ENCODE measurements at regions not wholly inside any gene's neighbourhood (a gene's known extent, or its start where the extent isn't known, plus 50 kb on each side); places are given as distances from the start of the nearest gene placed in this dataset.

DNA sequence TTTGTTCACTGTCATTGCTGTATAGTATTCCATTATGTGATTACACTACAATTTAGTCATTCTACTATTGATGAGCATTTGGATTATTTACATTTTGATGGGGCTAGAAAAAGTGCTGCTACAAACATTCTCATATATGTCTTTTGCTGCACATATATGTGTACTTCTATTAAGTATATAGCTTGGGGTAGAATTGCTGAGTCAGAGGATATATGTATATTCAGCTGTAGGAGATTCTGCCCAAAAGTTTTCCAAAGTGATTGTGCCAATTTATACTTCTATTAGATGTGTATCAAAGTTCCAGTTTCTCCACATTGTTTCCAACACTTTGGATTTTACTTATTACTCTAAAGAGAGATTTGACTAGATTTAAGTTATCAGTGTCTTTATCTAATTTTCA is 101.7 kb upstream of the UGP2 start (continued):
- TF ChIP-seq EZH2phosphoT487 (IDR thresholded peaks at IDR 0.05; ENCODE audit: borderline replicate concordance, low read depth) (no peak), FOXJ3 (CRISPR knock-in tag; IDR thresholded peaks at IDR 0.05) (no peak), POLR2AphosphoS5 (IDR thresholded peaks at IDR 0.05; ENCODE audit: low read depth, low read length) (no peak), GABPA (IDR thresholded peaks at IDR 0.05; ENCODE audit: low read depth) (no peak)

DNA sequence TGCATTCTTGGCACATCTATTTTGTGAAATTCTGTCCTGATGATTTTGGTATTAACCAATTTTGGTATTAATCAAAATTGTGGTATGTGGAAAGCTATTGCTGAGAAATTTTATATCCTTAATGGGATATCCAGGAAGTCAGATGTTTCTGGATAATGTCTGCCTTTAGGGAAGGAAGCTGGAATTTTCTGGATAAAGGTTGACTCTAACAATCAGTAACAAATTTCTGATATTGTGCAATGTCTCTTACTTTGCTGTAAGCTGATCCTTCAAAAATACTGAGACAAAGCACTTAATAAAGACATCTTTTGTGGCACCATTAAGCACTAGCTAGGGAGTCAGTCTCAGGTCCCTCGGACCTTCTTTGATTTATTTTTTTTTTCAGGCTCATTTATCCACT is 100.8 kb upstream of the UGP2 start:
- Histone ChIP-seq H3K9me2 (no peaks in the 10 kb centered on the region), H3K4me3 (ENCODE audit: low read depth in 2 of 2, low read length in 1 of 2) (no peak overlapping the region), H3K4me1 (ENCODE audit: control insufficient read depth in 1 of 2, insufficient read depth in 2 of 2, low read depth in 1 of 2, low read length in 1 of 2) (peaks cover 33 to 45% of the 10 kb centered on the region in 2 experiments), H3K36me3 (replicated peaks in 1 of 2; ENCODE audit: control insufficient read depth in 1 of 2, insufficient read depth in 2 of 2, low read length in 1 of 2) (no peaks in the 10 kb centered on the region), H3K79me2 (ENCODE audit: insufficient read depth) (no peaks in the 10 kb centered on the region), H3K9ac (no peak overlapping the region), H3K27ac (ENCODE audit: low read depth in 2 of 2, low read length in 1 of 2) (peak overlapping the region; percentile 25 to 77; a peak in 2 of 4 replicates), H3K27me3 (ENCODE audit: insufficient read depth) (no peaks in the 10 kb centered on the region), H3F3A (replicated peaks; ENCODE audit: insufficient read depth) (peaks cover 28% of the 10 kb centered on the region), H2AFZ (ENCODE audit: low read depth) (no peak overlapping the region), H3K4me2 (no peak overlapping the region), H3K9me3 (no peaks in the 10 kb centered on the region), H4K20me1 (ENCODE audit: insufficient read depth) (no peaks in the 10 kb centered on the region)
- DNase-seq: no peak
- WGBS (ENCODE audit: low lambda C conversion rate): 65% methylated on average over 1 of the region's 1 CpG
- TF ChIP-seq, protein P1, sequence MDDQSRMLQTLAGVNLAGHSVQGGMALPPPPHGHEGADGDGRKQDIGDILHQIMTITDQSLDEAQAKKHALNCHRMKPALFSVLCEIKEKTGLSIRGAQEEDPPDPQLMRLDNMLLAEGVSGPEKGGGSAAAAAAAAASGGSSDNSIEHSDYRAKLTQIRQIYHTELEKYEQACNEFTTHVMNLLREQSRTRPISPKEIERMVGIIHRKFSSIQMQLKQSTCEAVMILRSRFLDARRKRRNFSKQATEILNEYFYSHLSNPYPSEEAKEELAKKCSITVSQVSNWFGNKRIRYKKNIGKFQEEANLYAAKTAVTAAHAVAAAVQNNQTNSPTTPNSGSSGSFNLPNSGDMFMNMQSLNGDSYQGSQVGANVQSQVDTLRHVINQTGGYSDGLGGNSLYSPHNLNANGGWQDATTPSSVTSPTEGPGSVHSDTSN (IDR thresholded peaks at IDR 0.05): peak; percentile 25; the same call in 1 of the 2 replicates
- TF ChIP-seq, protein P2, sequence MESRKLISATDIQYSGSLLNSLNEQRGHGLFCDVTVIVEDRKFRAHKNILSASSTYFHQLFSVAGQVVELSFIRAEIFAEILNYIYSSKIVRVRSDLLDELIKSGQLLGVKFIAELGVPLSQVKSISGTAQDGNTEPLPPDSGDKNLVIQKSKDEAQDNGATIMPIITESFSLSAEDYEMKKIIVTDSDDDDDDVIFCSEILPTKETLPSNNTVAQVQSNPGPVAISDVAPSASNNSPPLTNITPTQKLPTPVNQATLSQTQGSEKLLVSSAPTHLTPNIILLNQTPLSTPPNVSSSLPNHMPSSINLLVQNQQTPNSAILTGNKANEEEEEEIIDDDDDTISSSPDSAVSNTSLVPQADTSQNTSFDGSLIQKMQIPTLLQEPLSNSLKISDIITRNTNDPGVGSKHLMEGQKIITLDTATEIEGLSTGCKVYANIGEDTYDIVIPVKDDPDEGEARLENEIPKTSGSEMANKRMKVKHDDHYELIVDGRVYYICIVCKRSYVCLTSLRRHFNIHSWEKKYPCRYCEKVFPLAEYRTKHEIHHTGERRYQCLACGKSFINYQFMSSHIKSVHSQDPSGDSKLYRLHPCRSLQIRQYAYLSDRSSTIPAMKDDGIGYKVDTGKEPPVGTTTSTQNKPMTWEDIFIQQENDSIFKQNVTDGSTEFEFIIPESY (IDR thresholded peaks at IDR 0.05; ENCODE audit: borderline replicate concordance, low read depth): no peak
- TF ChIP-seq JUND (IDR thresholded peaks at IDR 0.05) (no peak), EP300 (IDR thresholded peaks at IDR 0.05; ENCODE audit: borderline replicate concordance in 1 of 2, low read depth in 1 of 2, low read length in 1 of 2) (peak; percentile 21 to 22; a peak in 2 of 4 replicates), ELF1 (IDR thresholded peaks at IDR 0.05) (no peak), TCF12 (IDR thresholded peaks at IDR 0.05) (peak; percentile 60)
- CTCF ChIA-PET: interaction anchor here (1.2 kb wide), 1 partner anchor 42 kb away, joined by 5 read pairs; no protein-coding TSS in a partner anchor
- POLR2A ChIA-PET: no interaction called here

DNA sequence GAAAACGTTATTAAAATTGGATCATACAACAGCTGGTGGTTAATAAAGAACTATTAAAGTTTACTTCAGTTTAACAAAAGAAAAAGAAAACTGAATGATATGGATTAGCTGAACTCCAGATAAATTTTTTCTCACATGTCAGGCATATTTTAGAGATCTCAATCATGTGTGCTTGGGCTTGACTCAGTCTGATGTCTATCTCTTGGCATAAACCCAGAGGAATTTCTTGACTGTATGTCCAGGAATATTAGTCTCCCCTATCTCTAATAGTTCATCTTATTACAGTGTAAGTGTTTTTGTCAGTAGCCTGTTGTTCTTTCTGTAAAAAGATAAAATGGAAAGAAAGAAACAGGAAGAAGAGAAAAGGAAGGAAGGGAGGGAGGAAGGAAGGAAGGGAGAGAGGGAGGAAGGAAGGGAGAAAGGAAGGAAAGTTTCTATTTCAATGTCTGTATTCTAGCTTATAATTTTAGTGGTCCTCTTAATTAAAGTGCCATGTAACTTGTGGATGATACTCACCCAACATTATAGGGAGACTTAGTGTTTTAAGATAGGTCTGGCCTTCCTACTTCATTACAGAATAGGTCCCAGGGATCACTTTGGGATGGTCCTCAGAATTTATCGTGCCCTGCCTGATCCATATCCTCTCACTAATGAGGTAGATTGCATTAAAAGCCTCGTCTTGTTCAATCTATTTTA is 99.7 kb upstream of the UGP2 start:
- Histone ChIP-seq H3K4me1 (ENCODE audit: control insufficient read depth in 1 of 2, insufficient read depth in 2 of 2, low read depth in 1 of 2, low read length in 1 of 2) (peaks cover 30 to 34% of the 10 kb centered on the region in 2 experiments), H3K9me2 (no peaks in the 10 kb centered on the region), H3K9ac (no peak overlapping the region), H4K20me1 (ENCODE audit: insufficient read depth) (no peaks in the 10 kb centered on the region), H2AFZ (ENCODE audit: low read depth) (no peak overlapping the region), H3K79me2 (ENCODE audit: insufficient read depth) (no peaks in the 10 kb centered on the region), H3K27me3 (ENCODE audit: insufficient read depth) (no peaks in the 10 kb centered on the region), H3K27ac (ENCODE audit: low read depth in 2 of 2, low read length in 1 of 2) (peak overlapping the region; percentile 25 to 77; a peak in 3 of 4 replicates), H3K36me3 (replicated peaks in 1 of 2; ENCODE audit: control insufficient read depth in 1 of 2, insufficient read depth in 2 of 2, low read length in 1 of 2) (no peaks in the 10 kb centered on the region), H3K9me3 (no peaks in the 10 kb centered on the region), H3K4me2 (peak overlapping the region; percentile 39; the same call in 1 of the 2 replicates), H3F3A (replicated peaks; ENCODE audit: insufficient read depth) (peaks cover 17% of the 10 kb centered on the region), H3K4me3 (ENCODE audit: low read depth in 2 of 2, low read length in 1 of 2) (no peak overlapping the region)
- DNase-seq: no peak
- WGBS (ENCODE audit: low lambda C conversion rate): 13% methylated on average over 3 of the region's 3 CpGs
- ChIA-PET POLR2A (no interaction called here), CTCF (interaction anchor here (1.0 kb wide), 1 partner anchor 119 kb away, joined by 3 read pairs; no protein-coding TSS in a partner anchor)
- no peak for TF ChIP-seq MXI1 (IDR thresholded peaks at IDR 0.05; ENCODE audit: low read depth, low read length)
- TF ChIP-seq, protein P3, sequence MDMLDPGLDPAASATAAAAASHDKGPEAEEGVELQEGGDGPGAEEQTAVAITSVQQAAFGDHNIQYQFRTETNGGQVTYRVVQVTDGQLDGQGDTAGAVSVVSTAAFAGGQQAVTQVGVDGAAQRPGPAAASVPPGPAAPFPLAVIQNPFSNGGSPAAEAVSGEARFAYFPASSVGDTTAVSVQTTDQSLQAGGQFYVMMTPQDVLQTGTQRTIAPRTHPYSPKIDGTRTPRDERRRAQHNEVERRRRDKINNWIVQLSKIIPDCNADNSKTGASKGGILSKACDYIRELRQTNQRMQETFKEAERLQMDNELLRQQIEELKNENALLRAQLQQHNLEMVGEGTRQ (IDR thresholded peaks at IDR 0.05; ENCODE audit: borderline replicate concordance, low read depth, low read length): no peak
- TF ChIP-seq NRF1 (IDR thresholded peaks at IDR 0.05; ENCODE audit: low read depth, low read length): no peak
- TF ChIP-seq EZH2phosphoT487 (IDR thresholded peaks at IDR 0.05; ENCODE audit: borderline replicate concordance, low read depth): no peak
- TF ChIP-seq SMC3 (IDR thresholded peaks at IDR 0.05; ENCODE audit: low read depth, low read length): no peak
- no peak for TF ChIP-seq GABPA (IDR thresholded peaks at IDR 0.05; ENCODE audit: low read depth)
- TF ChIP-seq RFX5 (IDR thresholded peaks at IDR 0.05; ENCODE audit: low read length): no peak
- no peak for TF ChIP-seq YY1 (IDR thresholded peaks at IDR 0.05; ENCODE audit: low read depth)
- TF ChIP-seq, protein P4, sequence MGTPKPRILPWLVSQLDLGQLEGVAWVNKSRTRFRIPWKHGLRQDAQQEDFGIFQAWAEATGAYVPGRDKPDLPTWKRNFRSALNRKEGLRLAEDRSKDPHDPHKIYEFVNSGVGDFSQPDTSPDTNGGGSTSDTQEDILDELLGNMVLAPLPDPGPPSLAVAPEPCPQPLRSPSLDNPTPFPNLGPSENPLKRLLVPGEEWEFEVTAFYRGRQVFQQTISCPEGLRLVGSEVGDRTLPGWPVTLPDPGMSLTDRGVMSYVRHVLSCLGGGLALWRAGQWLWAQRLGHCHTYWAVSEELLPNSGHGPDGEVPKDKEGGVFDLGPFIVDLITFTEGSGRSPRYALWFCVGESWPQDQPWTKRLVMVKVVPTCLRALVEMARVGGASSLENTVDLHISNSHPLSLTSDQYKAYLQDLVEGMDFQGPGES (IDR thresholded peaks at IDR 0.05; ENCODE audit: low read depth, low read length): no peak
- no peak for TF ChIP-seq SIN3A (IDR thresholded peaks at IDR 0.05; ENCODE audit: borderline replicate concordance, low read depth, low read length)
- TF ChIP-seq JUND (IDR thresholded peaks at IDR 0.05): peak; percentile 86

Data from SK-N-SH (cell line).